Endothelial cell of umbilical vein (primary cell): ENCODE measurements at regions not wholly inside any gene's neighbourhood (a gene's known extent, or its start where the extent isn't known, plus 50 kb on each side); places are given as distances from the start of the nearest gene placed in this dataset.

Source experiments
- BruUV-seq: library from RNA; stranded (reverse); fragments of 400-500 nt; replicated peaks from 2 replicates; lab custom pipeline; 2021; lab: Mats Ljungman, UMichigan
- CTCF ChIA-PET: fragments of 300-600, 350-600 bp; sonication (Branson Sonifier 250); formaldehyde crosslinking; loops from one replicate; lab custom pipeline; 2021; ENCODE audit warnings: antibody characterized with exemption, inconsistent platforms; lab: Charles Lee
- POLR2A ChIA-PET: fragments of 300-600, 350-600 bp; sonication (Branson Sonifier 250); formaldehyde crosslinking; loops from one replicate; lab custom pipeline; 2021; ENCODE audit warnings: antibody characterized with exemption, inconsistent platforms; lab: Charles Lee
- DNase-seq: peaks from one replicate; pipeline ENCODE4 v3.0.0-alpha.2; 2011; ENCODE audit warnings: low read depth, low spot score
- FAIRE-seq: peaks from 2 replicates; lab custom pipeline; 2011; peaks lifted over from hg19 to GRCh38; lab: Jason Lieb, UNC
- H2AFZ ChIP-seq: 2 replicates; pipeline ENCODE4 v1.6.0; 2012; ENCODE audit warnings: low read depth, low read length, control low read depth, inconsistent platforms
- H3K27ac ChIP-seq: 2 replicates; pipeline ENCODE4 v1.5.1; 2011; ENCODE audit warnings: low read depth, mild to moderate bottlenecking, control low read depth, low read length, moderate library complexity; ENCODE audit not compliant: insufficient read depth
- H3K27me3 ChIP-seq, 2 experiments: 2 replicates each; pipeline versions ENCODE4 v1.6.0 to v1.6.1; 2011; ENCODE audit warnings: low read length in 2 of 2, mixed read lengths in 1 of 2; ENCODE audit not compliant: control insufficient read depth in 2 of 2, insufficient read depth in 2 of 2
- H3K36me3 ChIP-seq, 2 experiments: 2 replicates in 1 of 2; 3 replicates in 1 of 2; pipeline ENCODE4 v1.5.1; 2011; ENCODE audit warnings: low read length in 2 of 2, mild to moderate bottlenecking in 1 of 2, moderate library complexity in 1 of 2; ENCODE audit not compliant: control insufficient read depth in 2 of 2, insufficient read depth in 2 of 2; ENCODE audit errors: extremely low read depth in 1 of 2
- H3K4me1 ChIP-seq: 3 replicates; pipeline ENCODE4 v1.5.1; 2011; ENCODE audit warnings: mild to moderate bottlenecking, low read length; ENCODE audit not compliant: control insufficient read depth, insufficient read depth; ENCODE audit errors: extremely low read depth
- H3K4me2 ChIP-seq: 2 replicates; pipeline ENCODE4 v1.6.1; 2011; ENCODE audit warnings: low read length, control low read depth, mixed read lengths; ENCODE audit not compliant: insufficient read depth
- H3K4me3 ChIP-seq, 3 experiments: fragments of 200-600 bp in 1 of 3; sonication (generic), shearing (Covaris generic) in 1 of 3; replicated peaks in 1 of 3; 2 replicates each; pipeline ENCODE4 v1.5.1; 2011 to 2016; ENCODE audit warnings: control low read depth in 3 of 3, low read length in 3 of 3, mild to moderate bottlenecking in 2 of 3, inconsistent platforms in 1 of 3, low read depth in 1 of 3, moderate library complexity in 1 of 3; ENCODE audit not compliant: insufficient read depth in 1 of 3
- H3K79me2 ChIP-seq: 2 replicates; pipeline ENCODE4 v1.6.0; 2012; ENCODE audit warnings: low read length, inconsistent platforms; ENCODE audit not compliant: control insufficient read depth, insufficient read depth
- H3K9ac ChIP-seq: replicated peaks from 2 replicates; pipeline ENCODE3; 2011; ENCODE audit warnings: low read length, control low read depth; ENCODE audit not compliant: insufficient read depth; ENCODE audit errors: extremely low read depth
- H3K9me1 ChIP-seq: replicated peaks from 3 replicates; pipeline ENCODE4 v1.6.0; 2011; ENCODE audit warnings: mild to moderate bottlenecking, low read length; ENCODE audit not compliant: control insufficient read depth, insufficient read depth; ENCODE audit errors: extremely low read depth
- H3K9me3 ChIP-seq: replicated peaks from 2 replicates; pipeline ENCODE4 v1.5.1; 2012; ENCODE audit warnings: low read length, inconsistent platforms; ENCODE audit not compliant: control insufficient read depth, insufficient read depth
- H4K20me1 ChIP-seq: replicated peaks from 2 replicates; pipeline ENCODE3; 2011; ENCODE audit warnings: mild to moderate bottlenecking, low read length; ENCODE audit not compliant: control insufficient read depth, insufficient read depth; ENCODE audit errors: extremely low read depth
- CTCF ChIP-seq, 2 donors: IDR thresholded peaks; 1 replicate in 1 of 2; 2 replicates in 1 of 2; pipeline ENCODE4 v1.5.1; 2011; ENCODE audit warnings: low read length in 2 of 2, mild to moderate bottlenecking in 2 of 2, moderate library complexity in 2 of 2, control low read depth in 1 of 2, inconsistent platforms in 1 of 2, low read depth in 1 of 2; ENCODE audit not compliant: insufficient read depth in 1 of 2; ENCODE audit errors: extremely low read depth in 1 of 2
- EZH2 ChIP-seq: IDR thresholded peaks from 2 replicates; pipeline ENCODE4 v1.6.1; 2012; ENCODE audit warnings: borderline replicate concordance, low read depth, mild to moderate bottlenecking, moderate library complexity, low read length, inconsistent platforms; ENCODE audit not compliant: severe bottlenecking
- FOS ChIP-seq: IDR thresholded peaks from 2 replicates; pipeline ENCODE4 v1.6.1; 2011; ENCODE audit warnings: mild to moderate bottlenecking, low read length, moderate library complexity, borderline replicate concordance; ENCODE audit not compliant: insufficient read depth
- GATA2 ChIP-seq: IDR thresholded peaks from 2 replicates; pipeline ENCODE4 v1.7.0; 2011; ENCODE audit warnings: low read depth, mild to moderate bottlenecking, moderate library complexity, mixed read lengths, low read length; ENCODE audit not compliant: insufficient read length, insufficient read depth
- JUN ChIP-seq: IDR thresholded peaks from 2 replicates; pipeline ENCODE4 v1.6.1; 2011; ENCODE audit warnings: borderline replicate concordance, low read depth; ENCODE audit not compliant: insufficient read length, insufficient read depth
- MYC ChIP-seq: IDR thresholded peaks from one replicate; pipeline ENCODE4 v1.6.1; 2011; ENCODE audit warnings: mild to moderate bottlenecking, low read depth, low read length
- POLR2AphosphoS5 ChIP-seq: IDR thresholded peaks from 2 replicates; pipeline ENCODE4 v1.6.1; 2012; ENCODE audit warnings: low read depth, mild to moderate bottlenecking, control low read depth, low read length, moderate library complexity; ENCODE audit not compliant: insufficient read depth
- dilution Hi-C: fragments of 300-500 bp; cut with MboI; formaldehyde crosslinking; loops from one replicate; pipeline ENCODE4 v1.15.0; 2019; ENCODE audit warnings: low sequenced_read_pairs; ENCODE audit not compliant: extremely low pct_ligation_motif_present
- intact Hi-C: fragments of 100-400 bp; cut with micrococcal nuclease; formaldehyde crosslinking; loops from one replicate; pipeline ENCODE4 v1.10.0; 2022
- TF ChIP-seq, protein P1 (sequence below): IDR thresholded peaks from 2 replicates; pipeline ENCODE4 v1.6.1; 2011; ENCODE audit not compliant: insufficient read depth, insufficient read length

DNA sequence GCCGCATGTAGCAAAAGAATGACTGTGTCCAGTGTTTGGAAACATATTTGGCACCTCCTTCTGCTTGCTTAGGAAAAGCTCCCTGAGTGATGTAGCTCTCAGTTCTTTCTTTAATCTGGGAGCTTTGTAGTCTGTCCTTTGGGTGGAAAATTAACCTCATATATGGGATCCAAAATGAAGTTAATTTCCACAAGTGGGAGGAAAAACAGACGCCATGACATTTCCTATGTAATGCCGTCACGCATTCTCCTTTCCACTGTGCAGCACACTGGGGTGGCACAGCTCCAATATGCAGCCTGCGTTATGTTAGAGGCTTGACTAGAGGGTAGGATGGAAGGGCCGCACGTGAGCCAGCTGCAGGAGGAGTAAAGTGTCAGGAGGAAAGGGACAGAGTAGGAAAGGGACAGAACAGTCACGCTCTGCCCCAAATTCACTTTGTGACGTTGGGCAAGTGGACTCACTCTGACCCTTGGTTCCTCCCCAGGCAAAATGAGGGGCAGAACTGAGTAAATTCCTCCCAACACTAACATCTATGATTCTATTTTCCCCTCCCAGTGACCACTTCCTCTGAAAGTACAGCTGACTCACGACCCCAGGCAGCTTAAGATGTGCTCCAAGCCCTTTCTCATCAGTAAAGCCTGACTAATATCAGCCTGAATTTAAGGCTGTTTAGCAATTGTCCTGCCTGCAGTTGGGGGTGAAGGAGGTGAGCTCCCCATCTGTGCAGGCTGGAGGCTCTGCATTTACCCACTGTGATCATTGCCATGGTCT is 176.5 kb upstream of the PFN2 start:
- H2AFZ ChIP-seq = peak overlapping the region; percentile 34
- FAIRE-seq (no peak), DNase-seq (peak; percentile 14)
- H3K36me3 ChIP-seq = no peaks in the 10 kb centered on the region
- intact Hi-C loops = no loop called here
- TF ChIP-seq EZH2 = no peak
- no peak for TF ChIP-seq CTCF (IDR thresholded peaks at IDR 0.05; ENCODE audit: extremely low read depth in 1 of 2, insufficient read depth in 1 of 2, low read depth in 1 of 2, low read length in 2 of 2)
- peak; percentile 68 for TF ChIP-seq FOS
- no peak for TF ChIP-seq POLR2AphosphoS5
- no peak for TF ChIP-seq MYC
- TF ChIP-seq GATA2 = no peak
- no peak for TF ChIP-seq JUN
- TF ChIP-seq, protein P1, sequence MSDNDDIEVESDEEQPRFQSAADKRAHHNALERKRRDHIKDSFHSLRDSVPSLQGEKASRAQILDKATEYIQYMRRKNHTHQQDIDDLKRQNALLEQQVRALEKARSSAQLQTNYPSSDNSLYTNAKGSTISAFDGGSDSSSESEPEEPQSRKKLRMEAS = no peak
- H3K4me2 ChIP-seq = no peak overlapping the region
- H3K79me2 ChIP-seq = no peaks in the 10 kb centered on the region
- no peaks in the 10 kb centered on the region for H4K20me1 ChIP-seq
- no peaks in the 10 kb centered on the region for H3K9me1 ChIP-seq
- no TSS peak for BruUV-seq
- ChIA-PET POLR2A (no interaction called here), CTCF (interaction anchor here (1.5 to 2.4 kb wide), 2 partner anchors 25 to 37 kb away, joined by 4 to 5 read pairs; no protein-coding TSS in a partner anchor)
- H3K27me3 ChIP-seq = peaks cover under 1 to 4% of the 10 kb centered on the region in 2 experiments
- dilution Hi-C loops = no loop called here
- H3K9ac ChIP-seq = no peak overlapping the region
- H3K4me1 ChIP-seq = no peaks in the 10 kb centered on the region
- H3K9me3 ChIP-seq = no peaks in the 10 kb centered on the region
- no peak overlapping the region for H3K4me3 ChIP-seq
- no peak overlapping the region for H3K27ac ChIP-seq
